HL-60 (cell line): ENCODE measurements at regions not wholly inside any gene's neighbourhood (a gene's known extent, or its start where the extent isn't known, plus 50 kb on each side); places are given as distances from the start of the nearest gene placed in this dataset.

ENCODE experiments used
- POLR2AphosphoS5 ChIP-seq: IDR thresholded peaks from 2 replicates; pipeline ENCODE4 v1.6.1; 2012; ENCODE audit warnings: low read depth
- REST ChIP-seq: IDR thresholded peaks from 2 replicates; pipeline ENCODE4 v1.6.1; 2012; ENCODE audit warnings: low read depth; ENCODE audit not compliant: insufficient replicate concordance
- TF ChIP-seq, protein P1 (sequence below): IDR thresholded peaks from one replicate; pipeline ENCODE4 v1.5.1; 2011; ENCODE audit warnings: low read length, control low read depth, inconsistent platforms; ENCODE audit not compliant: insufficient read depth

DNA sequence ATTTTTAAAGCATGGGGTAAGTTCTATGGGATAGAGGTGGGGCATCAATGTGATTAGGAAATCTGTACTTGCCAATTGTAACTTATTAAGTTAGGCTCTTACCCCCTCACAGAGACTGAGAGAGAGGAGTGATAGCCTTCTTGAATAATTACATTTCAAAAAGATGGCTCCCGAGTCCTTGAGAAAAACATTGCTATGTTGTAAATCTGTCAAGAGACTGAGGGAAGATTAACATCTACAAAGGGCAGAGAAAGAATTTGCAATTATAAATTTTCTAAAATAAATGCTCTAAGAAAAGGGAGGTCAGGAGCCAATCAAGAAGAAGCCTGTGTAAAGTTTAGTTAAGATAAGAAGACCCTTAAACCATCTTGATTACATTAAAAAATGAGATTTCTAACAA, 1570.8 kb downstream of the OLFM4 start:
- TF ChIP-seq, protein P1, sequence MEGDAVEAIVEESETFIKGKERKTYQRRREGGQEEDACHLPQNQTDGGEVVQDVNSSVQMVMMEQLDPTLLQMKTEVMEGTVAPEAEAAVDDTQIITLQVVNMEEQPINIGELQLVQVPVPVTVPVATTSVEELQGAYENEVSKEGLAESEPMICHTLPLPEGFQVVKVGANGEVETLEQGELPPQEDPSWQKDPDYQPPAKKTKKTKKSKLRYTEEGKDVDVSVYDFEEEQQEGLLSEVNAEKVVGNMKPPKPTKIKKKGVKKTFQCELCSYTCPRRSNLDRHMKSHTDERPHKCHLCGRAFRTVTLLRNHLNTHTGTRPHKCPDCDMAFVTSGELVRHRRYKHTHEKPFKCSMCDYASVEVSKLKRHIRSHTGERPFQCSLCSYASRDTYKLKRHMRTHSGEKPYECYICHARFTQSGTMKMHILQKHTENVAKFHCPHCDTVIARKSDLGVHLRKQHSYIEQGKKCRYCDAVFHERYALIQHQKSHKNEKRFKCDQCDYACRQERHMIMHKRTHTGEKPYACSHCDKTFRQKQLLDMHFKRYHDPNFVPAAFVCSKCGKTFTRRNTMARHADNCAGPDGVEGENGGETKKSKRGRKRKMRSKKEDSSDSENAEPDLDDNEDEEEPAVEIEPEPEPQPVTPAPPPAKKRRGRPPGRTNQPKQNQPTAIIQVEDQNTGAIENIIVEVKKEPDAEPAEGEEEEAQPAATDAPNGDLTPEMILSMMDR: no peak
- no peak for TF ChIP-seq POLR2AphosphoS5
- no peak for TF ChIP-seq REST
